Bronchial epithelial cell (primary cell): ENCODE measurements at regions not wholly inside any gene's neighbourhood (a gene's known extent, or its start where the extent isn't known, plus 50 kb on each side); places are given as distances from the start of the nearest gene placed in this dataset.

Source experiments
- DNase-seq: peaks from one replicate; pipeline ENCODE4 v3.0.0-alpha.2; 2010; ENCODE audit warnings: low read depth
- FAIRE-seq: peaks from 2 replicates; lab custom pipeline; 2011; peaks lifted over from hg19 to GRCh38; lab: Jason Lieb, UNC
- H3K27me3 ChIP-seq: 2 replicates; pipeline ENCODE4 v1.5.1; 2011; ENCODE audit warnings: low read length; ENCODE audit not compliant: control insufficient read depth, insufficient read depth
- H3K36me3 ChIP-seq: 2 replicates; pipeline ENCODE4 v1.5.1; 2011; ENCODE audit warnings: low read length; ENCODE audit not compliant: control insufficient read depth, insufficient read depth
- H3K4me3 ChIP-seq: 2 replicates; pipeline ENCODE4 v1.5.1; 2011; ENCODE audit warnings: mild to moderate bottlenecking, low read depth, low read length, control low read depth
- CTCF ChIP-seq: IDR thresholded peaks from 2 replicates; pipeline ENCODE4 v1.5.1; 2011; ENCODE audit warnings: mild to moderate bottlenecking, moderate library complexity, low read length, control low read depth, inconsistent platforms; ENCODE audit not compliant: insufficient read depth, severe bottlenecking

DNA sequence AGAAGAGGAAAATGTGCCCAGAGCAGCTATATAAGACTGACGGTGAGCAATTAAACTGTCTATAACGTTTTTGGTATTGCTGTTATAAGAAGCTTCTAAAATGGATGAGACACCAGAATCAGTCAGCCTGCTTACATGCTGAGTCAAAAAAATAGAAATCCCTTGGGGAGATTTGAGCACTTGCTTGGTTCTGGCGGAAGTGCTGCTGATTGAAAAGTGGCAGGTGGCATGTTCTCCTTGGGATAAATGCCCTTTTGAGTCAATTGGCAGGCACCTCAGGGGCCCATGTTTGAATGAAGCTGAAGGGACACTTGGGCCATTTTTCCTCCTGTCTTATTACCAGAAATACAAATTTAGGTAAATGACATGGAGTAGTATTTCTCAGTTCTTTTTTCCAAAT, 148.7 kb downstream of the PTCHD1 start:
- FAIRE-seq (no peak), DNase-seq (no peak)
- no peak for TF ChIP-seq CTCF
- no peaks in the 10 kb centered on the region for H3K27me3 ChIP-seq
- no peak overlapping the region for H3K4me3 ChIP-seq
- no peaks in the 10 kb centered on the region for H3K36me3 ChIP-seq

- FAIRE-seq (no peak), DNase-seq (peak; percentile 29)
- Histone ChIP-seq H3K27me3 (no peaks in the 10 kb centered on the region), H3K4me3 (no peak overlapping the region), H3K36me3 (no peaks in the 10 kb centered on the region)
- TF ChIP-seq CTCF: no peak
These were observed 159.3 kb downstream of the PTCHD1 start for GRCh38 chrX:23493941-23494374.

GRCh38 chrX:23494741-23495140, 160.1 kb downstream of the PTCHD1 start:
- no peak for DNase-seq
- no peak for TF ChIP-seq CTCF
- no peak for FAIRE-seq

DNA sequence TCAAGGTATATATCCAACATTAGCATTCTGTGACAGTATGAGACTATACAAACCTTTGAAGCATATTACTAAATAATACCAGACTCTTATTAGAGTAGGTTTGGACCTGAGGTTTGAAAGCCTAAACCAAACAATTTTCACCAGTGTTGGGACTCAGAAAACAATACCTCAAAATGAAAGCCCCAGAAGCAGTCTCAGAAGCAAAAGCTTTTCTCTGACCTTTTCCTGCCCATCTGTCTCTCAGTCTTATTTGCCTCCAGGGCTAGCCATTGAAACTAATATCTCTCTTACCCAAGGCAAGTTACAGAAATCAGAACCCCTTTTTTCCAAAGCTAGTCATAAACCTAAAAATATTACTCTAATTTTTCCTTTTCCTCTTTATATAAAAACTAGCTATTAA, 163.3 kb downstream of the PTCHD1 start:
- TF ChIP-seq CTCF: no peak
- H3K27me3 ChIP-seq: no peaks in the 10 kb centered on the region
- H3K4me3 ChIP-seq: no peak overlapping the region
- no peaks in the 10 kb centered on the region for H3K36me3 ChIP-seq
- DNase-seq (no peak), FAIRE-seq (no peak)

More at GRCh38 chrX:23494741-23495140, 160.1 kb downstream of the PTCHD1 start:
- Histone ChIP-seq H3K4me3 (no peak overlapping the region), H3K27me3 (no peaks in the 10 kb centered on the region), H3K36me3 (no peaks in the 10 kb centered on the region)

DNA sequence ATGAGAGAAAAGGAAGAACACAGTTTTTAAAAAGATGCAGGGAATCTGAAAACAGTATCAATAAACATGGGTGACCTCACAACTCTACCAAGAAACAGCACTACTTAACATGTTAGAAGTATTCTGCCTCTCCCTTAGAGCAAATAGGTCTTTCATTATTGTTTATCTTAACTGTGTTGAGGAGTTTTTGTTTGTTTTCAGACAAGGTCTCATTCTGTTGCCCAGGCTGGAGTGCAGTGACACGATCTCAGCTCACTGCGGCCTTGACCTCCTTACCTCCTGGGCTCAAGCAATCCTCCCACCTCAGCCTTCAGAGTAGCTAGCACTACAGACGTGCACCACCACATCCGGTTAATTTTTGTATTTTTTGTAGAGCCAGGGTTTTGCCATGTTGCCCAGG, 165.3 kb upstream of the PRDX4 start:
- no peak for DNase-seq
- FAIRE-seq: no peak
- Histone ChIP-seq H3K27me3 (no peaks in the 10 kb centered on the region), H3K36me3 (no peaks in the 10 kb centered on the region), H3K4me3 (no peak overlapping the region)
- no peak for TF ChIP-seq CTCF

DNA sequence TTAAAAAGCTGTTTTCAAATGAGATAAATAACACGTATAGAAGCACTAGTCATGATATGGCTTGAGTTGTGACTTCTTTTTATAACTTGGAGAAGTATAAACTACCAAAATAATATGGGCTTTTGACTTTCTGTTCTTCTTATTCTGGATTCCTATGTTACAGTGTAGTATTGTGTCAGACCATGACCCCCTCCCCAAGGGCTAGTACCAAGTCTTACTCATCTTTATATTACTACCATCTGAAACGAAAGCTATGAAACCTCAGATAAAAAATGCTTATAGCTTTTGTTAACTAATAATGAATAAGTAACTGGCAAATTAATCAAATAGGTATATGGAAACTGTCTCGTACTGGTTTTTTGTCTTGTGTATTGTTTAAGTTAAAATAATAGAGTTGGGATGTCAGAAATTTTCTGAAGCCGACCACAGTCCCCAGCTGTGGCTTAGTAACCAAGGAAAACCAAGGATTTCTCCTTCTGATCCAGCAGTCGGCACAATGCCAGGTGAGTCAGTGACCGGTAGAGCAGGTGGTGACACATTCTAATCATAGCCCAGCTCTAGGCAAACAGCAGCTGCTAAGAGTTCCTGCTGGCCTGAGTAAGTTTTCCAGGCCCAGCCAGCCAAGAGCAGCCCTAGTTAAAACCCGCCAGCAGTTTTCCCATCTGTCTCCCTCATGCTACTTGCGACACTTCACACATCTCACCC, 163.3 kb upstream of the PRDX4 start:
- H3K4me3 ChIP-seq: no peak overlapping the region
- no peaks in the 10 kb centered on the region for H3K27me3 ChIP-seq
- peak; percentile 70 for FAIRE-seq
- no peaks in the 10 kb centered on the region for H3K36me3 ChIP-seq
- TF ChIP-seq CTCF: no peak
- peak; percentile 88 for DNase-seq
